NCI-H510A (cell line): ENCODE measurements at regions not wholly inside any gene's neighbourhood (a gene's known extent, or its start where the extent isn't known, plus 50 kb on each side); places are given as distances from the start of the nearest gene placed in this dataset.
"Not testable (repeated sequence)": the region's sequence is repeated elsewhere in the genome, so short reads cannot be mapped to it uniquely, and the experiment has no call there.

Experiments
- DNase-seq: peaks from one replicate; lab custom pipeline; 2025; lab: John Stamatoyannopoulos, UW

DNA sequence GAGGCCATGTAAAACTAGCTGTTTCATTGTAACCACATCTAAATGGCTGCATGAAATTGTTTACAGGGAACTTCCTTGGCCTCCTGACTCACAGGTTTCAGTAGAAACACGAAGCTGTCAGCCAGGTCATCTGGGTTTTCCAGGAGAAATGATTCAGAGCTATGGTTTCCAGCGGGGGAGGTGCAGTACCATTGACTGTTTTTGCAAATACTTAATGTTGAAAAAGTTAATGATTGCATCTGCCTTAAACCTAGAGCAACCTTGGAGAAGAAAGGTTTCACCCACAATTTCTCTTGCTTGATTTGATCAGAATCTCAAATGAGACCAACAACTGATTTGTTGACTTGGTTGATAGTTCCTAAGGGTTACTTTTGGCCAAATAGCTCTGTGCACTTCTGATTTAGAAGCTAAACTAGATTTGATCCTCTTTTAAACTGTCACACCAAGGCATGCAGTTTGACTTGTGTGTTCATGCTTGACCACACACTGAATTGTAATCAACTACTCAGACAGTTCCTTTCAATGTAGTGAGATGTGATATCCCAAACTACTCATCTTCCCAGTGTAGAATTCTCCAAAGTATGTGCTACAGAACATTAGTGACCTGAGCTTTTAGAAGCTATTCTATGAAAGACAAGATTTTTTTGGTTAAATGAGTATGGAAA is 193.5 kb upstream of the CHST9 start:
- DNase-seq, result no peak

DNA sequence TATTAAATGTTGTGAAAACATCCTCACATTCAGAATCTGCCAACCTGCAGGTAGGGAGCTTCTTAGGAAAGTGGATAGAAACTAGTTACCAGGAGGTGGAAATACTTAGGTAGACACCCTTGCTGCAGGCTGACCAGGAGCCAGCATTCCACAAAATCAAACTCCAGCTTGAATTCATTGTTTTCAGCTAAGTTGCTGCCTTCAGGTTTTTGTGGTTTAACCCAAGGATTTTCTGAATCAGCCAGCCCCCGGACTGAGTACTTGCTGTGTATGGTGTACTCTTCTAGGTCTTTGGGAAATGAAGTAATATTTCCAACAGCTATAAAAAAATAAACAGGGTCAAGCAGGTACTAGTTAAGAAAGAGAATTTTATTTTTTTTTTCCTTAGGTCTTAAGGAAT is 192.1 kb upstream of the CHST9 start:
- no peak for DNase-seq

DNA sequence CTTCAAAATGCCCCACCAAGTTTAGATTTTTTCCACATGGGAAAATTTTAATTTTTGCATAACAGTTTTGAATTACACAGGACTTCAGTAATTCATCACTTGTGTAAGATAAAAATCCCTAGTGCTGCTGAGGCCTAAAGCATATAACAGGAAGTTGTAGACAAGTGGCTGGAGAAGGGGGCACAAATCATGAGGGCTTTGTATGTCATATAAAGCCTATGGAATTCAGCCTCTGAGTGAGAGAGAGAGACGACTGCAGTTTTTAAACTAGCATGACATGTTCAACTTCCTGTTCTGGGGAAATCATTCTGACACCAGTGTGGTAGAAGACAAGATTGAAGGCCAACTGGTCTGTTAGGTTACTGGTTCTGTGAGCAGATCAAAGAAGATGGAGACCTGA is 187.3 kb upstream of the CHST9 start:
- DNase-seq, result no peak

DNA sequence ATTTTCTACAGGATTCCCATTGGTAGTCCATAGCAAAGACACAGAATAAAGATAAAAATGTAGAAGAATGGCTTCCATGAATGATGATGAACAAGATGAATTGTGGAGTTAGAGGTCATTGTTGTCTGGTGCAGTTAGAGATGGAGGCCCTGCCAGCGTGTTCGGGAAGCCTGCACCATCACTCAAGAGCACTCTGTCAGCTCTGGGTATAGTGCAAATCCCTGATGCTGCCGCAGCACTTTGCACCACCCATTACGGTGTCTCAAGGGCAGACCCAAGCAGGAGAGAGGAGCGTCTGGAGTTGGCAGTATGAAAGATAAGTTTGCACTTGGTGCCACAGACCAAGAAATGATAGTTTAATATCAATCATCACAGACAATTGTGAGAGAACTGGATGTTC is 181.6 kb upstream of the CHST9 start:
- DNase-seq, result no peak

DNA sequence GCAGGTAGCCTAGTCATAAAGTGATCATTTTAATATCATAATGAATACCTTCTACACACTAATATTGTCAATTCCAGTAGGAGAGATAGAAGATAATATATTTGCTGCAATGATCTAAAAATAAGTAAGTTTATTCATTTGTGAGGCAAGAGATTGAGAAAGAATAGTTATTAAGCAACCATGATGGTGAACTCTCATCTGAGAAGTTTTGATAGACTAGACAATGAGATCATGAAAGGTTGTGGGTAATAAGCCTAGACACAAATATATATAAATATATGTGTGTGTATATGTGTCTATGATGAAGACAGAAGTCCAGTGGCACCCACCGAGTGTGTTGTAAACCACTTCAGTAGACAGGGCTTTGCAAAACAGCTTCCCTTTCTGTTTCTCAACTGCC is 181.0 kb upstream of the CHST9 start:
- no peak for DNase-seq

DNA sequence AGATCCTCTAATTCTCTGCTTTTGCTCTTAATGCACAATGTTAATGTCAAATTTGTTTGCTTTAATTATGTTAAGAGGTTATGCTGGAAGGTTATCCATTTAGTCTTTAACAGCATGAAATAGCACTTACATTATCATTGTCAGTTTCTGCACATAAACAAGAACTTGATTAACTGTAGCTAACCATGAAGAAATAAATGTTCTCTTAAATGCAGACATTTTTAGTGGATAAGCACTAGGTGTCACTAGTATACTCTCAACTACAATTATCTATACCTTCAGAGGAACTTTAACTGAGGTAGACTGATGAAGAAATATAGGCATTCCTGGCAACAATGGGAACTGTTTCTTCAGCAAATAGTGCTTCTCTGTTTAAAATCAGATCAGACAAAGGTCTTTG is 178.8 kb upstream of the CHST9 start:
- DNase-seq, result no peak

DNA sequence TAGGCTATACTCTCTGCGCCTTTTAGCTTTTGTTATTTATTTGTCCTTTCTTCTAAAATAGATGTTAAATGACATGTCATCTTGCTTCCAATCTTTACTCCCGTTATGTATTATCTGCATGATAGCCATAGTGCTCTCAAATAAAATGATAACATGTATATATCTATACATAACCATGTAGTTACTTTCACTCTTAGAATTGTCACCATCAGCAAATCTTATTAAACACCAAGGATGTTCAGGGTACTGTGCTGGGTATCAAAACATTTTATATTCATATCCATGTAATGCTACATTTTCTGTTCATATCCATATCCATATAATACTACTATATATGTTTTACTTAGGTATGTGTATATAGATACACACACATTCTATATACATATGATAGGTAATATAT is 176.4 kb upstream of the CHST9 start:
- no peak for DNase-seq

DNA sequence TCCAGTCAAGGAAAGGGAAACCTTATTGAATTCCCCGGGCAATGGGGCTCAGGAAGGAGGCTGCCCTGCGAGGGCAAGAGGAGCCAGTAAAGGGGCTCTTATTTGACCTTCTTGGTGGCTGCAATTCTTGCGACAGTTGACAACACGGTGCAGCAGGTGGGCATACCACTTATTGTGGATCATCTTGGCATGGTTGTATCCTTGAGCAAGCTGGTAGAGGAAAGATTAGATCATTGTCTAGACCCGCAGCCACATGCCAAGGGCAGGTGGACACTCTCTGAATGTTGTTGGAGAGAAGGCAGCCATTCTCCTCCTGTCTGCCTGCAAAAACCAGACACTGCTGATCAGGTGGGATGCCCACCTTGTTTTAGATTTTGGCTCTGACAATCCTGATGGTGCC is 170.2 kb upstream of the CHST9 start:
- no peak for DNase-seq

DNA sequence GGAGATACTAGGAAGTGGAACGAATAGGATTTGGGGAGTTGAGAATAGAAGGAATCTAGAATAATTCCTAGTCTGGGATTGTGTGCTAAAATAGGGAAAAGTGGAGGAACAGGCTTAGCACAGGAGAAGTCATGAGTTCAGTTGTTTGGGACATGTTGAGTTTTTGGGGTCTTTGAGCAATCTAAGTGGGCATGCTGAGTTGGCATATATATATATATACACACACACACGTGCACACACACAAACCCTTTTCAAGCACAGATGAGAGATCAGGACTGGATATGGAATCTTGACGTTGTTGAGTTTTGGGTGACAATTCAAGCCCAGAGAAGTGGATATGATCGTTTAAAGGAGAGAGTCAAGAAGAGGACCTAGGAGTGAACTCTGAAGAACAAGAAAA is 168.2 kb upstream of the CHST9 start:
- no peak for DNase-seq

DNA sequence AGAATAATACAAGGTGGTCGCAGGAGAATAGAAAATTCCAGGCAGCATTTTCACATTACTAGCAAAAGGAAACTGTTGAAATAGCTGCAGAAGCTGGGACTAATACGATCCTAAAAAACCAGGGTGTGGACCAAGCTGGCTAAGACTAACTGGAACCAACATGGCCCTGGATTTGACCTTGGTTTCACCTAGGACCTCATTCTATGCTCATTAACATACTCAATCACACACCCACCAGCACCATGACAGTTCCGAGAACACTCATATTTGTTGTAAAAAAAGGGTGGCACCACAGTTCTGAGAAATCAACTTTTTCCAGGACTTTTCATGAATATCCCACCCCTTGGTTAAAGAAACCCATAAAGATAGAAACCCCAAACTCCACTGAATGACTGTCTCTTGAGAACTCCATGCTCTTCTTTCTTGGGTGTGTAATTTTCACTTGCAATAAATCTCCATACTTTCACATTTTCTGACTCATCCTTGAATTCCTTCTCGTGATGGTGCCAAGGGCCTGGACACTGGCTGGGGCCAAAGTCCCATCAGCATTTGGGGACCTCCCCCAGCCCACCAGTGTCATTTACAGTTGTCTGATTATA is 164.3 kb upstream of the CHST9 start:
- no peak for DNase-seq

DNA sequence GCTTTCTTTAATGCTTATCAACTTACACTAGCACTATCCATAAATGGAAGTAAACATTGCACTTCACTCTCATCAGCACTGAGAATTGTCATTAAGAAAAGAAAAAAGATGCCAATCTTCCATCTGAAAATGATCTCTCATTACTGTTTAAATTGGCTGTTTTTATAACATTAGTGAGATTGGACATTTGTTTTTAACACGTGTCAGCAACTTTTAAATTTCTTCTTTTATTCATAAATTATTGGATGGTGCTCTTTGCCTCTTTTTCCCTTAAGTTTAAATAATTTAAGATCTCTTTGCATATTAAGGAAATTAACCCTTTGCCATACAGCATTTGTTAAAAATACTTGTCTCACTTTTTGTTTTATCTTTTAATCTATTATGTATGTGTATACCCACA is 146.5 kb upstream of the CHST9 start:
- no peak for DNase-seq

DNA sequence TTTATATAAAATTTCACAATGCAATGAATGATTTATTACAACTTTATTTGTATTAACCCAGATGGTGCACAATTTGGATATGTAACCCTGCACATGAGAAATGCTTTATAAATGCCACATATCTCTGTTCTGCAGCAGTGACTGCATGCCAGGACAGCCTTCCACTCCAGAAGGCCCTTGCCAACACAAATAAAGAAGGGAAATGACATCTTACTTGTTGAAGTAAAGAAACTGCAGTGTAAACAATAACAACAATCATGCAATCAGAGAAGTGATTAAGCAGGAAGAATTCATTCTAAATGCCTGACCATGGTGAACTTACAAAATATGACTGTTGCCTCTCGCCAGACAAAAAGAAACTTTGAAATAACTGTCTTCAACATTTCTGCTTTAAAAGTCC is 129.9 kb upstream of the CHST9 start:
- DNase-seq, result no peak

DNA sequence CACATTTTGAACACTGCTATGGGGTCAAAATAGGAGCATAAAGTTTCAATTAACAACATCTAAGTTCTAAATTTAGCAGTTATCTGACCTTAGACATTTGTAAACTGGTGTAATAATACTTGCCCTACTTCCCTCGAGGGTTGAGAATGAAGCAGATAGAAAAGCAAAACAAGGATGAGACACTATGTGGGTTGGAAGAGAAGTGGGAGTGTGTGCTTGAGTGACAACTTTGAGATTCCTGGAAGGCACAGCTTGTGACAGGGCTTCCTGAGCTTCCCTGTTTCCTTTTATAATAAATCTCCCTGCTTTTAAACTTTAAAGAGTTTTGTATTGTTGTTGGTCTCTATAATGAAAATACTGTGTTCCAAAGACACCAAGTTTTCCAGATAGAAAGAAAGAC is 128.6 kb upstream of the CHST9 start:
- DNase-seq, result no peak

DNA sequence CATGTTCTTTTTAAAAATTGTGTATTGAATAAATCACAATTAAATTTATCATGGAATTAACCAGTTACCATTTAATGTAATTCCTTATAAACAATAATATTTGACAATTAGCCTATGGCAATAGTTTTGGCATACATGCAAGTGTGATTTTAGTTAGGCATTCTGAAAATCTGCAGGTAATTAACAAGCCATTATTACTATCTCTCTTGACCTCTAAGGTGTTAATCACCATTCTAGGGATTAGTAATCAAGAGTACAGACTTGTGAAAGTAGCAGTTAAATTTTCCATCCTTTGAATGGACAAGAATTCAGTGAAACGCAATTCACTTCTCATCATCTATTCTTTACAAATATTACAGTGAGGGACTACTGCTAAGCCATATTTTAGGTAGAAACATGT is 127.7 kb upstream of the CHST9 start:
- DNase-seq, result no peak

DNA sequence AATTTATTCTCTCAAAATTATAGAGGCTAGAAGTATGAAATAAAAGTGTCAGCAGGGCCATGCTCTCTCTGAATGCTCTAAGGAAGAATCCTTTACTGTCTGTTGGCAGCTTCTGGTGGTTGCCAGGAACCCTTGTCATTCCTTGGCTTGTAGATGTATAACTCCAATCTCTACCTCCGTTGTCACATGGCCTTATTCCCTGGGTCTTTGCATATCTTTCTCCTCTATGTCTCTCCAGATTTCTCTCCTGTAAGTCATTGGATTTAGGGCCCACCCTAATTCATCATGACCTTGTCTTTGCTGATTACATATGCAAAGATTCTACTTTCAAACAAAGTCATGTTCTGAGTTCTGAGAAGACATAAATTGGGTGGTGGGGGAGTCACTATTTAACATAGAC is 127.0 kb upstream of the CHST9 start:
- no peak for DNase-seq

DNA sequence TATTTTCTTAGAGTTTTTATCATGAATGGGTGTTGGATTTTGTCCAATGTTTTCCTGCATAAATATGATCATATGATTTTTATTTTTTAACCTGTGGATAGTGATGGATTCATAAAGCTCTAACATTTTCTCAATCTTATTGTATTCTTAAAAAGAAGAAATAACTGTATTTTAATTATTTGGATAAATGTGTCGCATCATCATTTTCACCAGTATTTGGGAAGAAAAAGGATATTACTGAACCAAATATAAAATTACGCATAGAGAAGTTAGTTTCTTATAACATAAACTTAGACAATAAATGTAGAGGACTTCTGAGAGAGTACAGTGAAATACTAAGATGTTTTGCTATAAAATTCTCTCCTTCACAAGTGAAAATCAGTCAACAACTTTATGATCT is 126.0 kb upstream of the CHST9 start:
- DNase-seq, result no peak

DNA sequence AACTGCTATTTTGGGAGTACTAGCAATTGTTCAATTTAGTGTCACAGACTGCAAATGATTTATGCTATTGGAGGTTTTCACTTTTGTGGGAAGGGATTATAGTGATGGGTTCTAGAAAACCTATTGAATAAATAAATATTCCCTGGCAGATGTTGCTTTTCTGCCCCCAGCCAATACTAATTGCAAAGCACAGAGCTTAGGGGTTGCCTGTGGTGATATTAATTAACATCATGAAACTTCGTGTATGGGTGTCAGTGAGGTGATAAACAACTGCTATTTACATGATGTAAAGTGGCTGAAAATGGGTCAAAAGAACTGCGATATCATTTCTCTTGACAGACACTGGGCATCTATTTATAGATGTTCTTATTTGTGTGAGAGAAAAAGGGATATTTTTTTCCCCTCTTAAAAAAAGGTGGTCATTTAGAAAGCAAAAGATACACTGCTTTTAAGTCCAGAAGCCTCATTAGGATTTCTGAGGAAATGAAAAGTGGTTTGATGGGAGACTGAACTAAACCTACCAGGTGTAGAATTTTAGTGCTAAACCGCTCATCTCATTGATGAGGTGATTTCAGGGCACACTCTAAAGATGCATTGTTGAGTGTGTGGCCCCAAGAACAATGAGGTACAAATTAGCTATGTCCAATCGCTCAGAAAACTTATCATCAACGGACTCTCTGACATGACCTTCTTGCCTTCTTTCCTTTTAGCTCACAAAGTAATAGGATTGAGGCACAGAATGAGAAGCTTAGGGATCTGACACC is 116.7 kb upstream of the CHST9 start:
- no peak for DNase-seq

DNA sequence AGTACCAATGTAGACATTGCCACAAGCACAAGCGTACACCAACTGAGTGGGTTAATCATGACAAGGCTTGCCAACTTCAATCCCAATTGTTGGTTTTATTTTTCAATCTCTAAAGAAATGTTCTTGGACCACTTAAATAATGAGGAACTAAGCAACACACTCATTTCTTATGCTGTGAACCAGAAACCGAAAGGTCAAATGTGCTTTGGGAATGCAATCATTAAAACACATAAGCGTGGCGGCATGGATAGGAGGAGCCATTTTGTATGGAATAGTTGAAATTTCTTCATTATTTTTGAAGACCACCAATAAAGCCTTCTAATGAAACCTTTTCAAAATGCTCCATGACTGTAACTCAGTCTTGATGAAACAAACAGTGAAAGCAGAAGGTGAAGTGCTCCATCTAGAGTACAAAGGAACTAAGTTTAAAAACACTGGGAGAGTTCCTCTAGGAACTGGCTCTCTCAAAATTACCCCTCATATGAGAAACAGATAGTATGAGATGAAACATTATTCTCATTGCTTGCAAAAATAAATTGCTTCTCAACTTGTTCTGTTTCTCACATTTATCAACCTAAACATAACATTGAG is 113.2 kb upstream of the CHST9 start:
- no peak for DNase-seq

DNA sequence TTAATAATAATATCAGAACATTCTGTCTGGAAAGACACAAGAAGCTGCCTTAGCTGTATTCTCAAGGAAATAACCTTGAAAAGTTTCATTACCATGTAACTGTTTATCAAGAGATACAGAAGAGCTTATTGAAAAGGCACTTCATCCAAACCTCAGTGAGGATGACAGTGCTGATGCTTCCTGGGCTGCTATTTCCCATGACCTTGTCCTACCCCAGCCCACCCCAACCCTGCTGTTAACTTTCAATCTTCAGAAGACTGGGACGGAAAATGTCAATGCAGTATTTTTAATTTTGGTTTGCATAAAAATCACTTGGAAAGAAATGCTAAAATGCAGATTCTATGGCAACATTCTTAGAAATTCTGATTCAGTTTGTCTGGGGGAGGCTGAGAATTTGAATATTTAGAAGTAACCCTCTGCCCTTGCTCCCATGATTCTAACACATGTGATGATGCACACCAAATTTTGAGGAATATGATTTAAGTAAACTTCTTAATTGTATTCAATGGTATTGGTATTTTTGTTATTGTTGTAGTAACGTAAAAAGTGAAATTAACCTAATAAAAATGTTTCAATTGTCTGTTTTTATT is 101.0 kb upstream of the CHST9 start:
- not testable (repeated sequence) for DNase-seq

DNA sequence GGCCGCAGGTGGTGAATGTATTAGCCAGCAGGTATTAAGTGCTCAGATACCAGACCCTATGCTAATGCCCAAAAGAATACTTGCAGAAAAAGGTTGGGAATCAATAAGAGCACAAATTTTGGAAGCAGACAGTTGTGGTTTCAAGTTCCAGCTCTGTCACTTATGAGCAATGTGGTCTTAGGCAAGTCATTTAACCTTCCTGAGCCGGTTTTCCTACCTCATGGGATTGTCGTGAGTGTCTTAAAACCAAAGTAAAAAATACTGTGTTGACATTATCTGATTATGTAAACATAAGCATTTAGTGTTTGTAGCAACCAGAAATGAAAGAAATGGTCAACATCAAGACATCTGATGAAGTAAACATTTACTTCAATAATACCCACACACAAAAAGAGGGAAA is 93.0 kb upstream of the CHST9 start:
- no peak for DNase-seq

DNA sequence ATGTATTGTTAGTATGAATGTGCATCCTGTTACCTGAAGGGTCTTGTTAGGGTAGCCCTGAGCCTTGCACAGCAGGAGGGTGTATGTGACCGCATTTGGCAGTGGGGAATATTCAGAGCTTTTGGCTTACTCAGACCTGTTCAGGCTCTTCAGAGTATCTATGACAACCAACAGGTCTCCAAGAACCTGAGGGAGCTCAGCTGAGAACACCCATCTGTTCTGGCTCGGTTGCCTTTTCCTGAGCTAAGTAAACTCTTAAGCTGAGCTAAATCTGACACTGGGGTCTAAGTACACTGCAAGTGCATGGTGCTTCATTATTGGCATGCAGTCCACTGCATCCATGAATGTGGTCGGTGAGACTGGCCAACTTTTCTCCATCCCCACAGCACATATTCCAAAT is 92.4 kb upstream of the CHST9 start:
- no peak for DNase-seq

DNA sequence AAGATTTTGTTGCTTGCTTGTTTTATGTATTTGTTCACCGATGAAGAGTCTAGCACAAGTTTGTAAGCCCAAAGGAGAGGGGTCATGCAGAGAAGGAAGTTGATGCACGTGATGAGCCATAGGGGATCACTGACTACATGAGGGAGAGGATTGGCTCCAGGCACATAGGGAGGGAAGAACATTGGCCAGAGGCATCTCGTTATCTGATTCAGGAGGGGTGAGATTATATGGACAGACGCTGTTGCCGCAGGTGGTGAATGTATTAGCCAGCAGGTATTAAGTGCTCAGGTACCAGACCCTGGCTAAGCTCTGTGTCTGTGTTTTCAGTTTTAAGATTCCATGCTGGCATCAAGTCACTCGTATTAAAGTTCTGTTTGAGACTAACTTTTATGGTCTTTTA is 91.8 kb upstream of the CHST9 start:
- no peak for DNase-seq

DNA sequence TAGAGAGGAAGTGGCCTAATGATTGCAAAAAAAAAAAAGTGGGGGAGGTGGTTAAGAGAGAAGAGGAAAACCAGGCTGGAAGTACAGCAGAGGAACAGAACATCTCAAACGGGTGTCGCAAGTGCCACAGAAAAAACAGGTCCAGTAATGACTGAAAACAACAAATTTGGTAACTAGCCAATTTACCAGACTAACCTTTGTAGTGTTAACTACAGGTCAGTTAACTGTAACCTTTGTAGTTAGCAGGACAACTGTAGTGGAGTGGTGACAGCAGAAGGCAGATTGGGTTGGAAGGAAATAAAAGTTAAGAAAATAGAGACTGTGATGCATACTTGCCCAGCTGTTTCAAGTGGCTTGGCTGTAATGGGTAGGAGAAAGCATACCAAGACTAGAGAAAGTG is 91.4 kb upstream of the CHST9 start:
- no peak for DNase-seq
